ENCODE measurements at regions not wholly inside any gene's neighbourhood (a gene's known extent, or its start where the extent isn't known, plus 50 kb on each side); places are given as distances from the start of the nearest gene placed in this dataset.

GRCh38 chr4:120466429-120466828 lies 399.8 kb upstream of the MAD2L1 start:
- Histone ChIP-seq H3K4me1 (ENCODE audit: insufficient read depth, low read length) (no peaks in the 10 kb centered on the region), H3K27ac (ENCODE audit: low read depth, low read length) (no peak overlapping the region), H3K4me3 (ENCODE audit: low read depth in 1 of 2, low read length in 2 of 2) (no peak overlapping the region), H3K36me3 (ENCODE audit: insufficient read depth, low read length) (no peaks in the 10 kb centered on the region), H3K9ac (ENCODE audit: low read length) (no peak overlapping the region), H3K9me3 (ENCODE audit: low read length) (no peaks in the 10 kb centered on the region), H3K27me3 (ENCODE audit: control insufficient read depth in 1 of 2, insufficient read depth in 2 of 2, low read length in 2 of 2) (no peaks in the 10 kb centered on the region)

- H3K9ac ChIP-seq (ENCODE audit: low read length): no peak overlapping the region
- no peaks in the 10 kb centered on the region for H3K4me1 ChIP-seq (ENCODE audit: insufficient read depth, low read length)
- H3K27ac ChIP-seq (ENCODE audit: low read depth, low read length): no peak overlapping the region
- no peaks in the 10 kb centered on the region for H3K9me3 ChIP-seq (ENCODE audit: low read length)
- H3K36me3 ChIP-seq (ENCODE audit: insufficient read depth, low read length): no peaks in the 10 kb centered on the region
- H3K27me3 ChIP-seq (ENCODE audit: control insufficient read depth in 1 of 2, insufficient read depth in 2 of 2, low read length in 2 of 2): no peaks in the 10 kb centered on the region
- no peak overlapping the region for H3K4me3 ChIP-seq (ENCODE audit: low read depth in 1 of 2, low read length in 2 of 2)
Measured at GRCh38 chr4:120454788-120455187, 388.1 kb upstream of the MAD2L1 start.

- no peaks in the 10 kb centered on the region for H3K9me3 ChIP-seq (ENCODE audit: low read length)
Measured at GRCh38 chr4:120452536-120452935, 385.9 kb upstream of the MAD2L1 start.

GRCh38 chr4:120452001-120452400 lies 385.4 kb upstream of the MAD2L1 start:
- H3K36me3 ChIP-seq (ENCODE audit: insufficient read depth, low read length): no peaks in the 10 kb centered on the region
- H3K4me3 ChIP-seq (ENCODE audit: low read depth in 1 of 2, low read length in 2 of 2): no peak overlapping the region
- H3K9me3 ChIP-seq (ENCODE audit: low read length): no peaks in the 10 kb centered on the region
- H3K9ac ChIP-seq (ENCODE audit: low read length): no peak overlapping the region
- no peaks in the 10 kb centered on the region for H3K27me3 ChIP-seq (ENCODE audit: control insufficient read depth in 1 of 2, insufficient read depth in 2 of 2, low read length in 2 of 2)
- no peaks in the 10 kb centered on the region for H3K4me1 ChIP-seq (ENCODE audit: insufficient read depth, low read length)
- H3K27ac ChIP-seq (ENCODE audit: low read depth, low read length): no peak overlapping the region

More at GRCh38 chr4:120452536-120452935, 385.9 kb upstream of the MAD2L1 start:
- Histone ChIP-seq H3K27me3 (ENCODE audit: control insufficient read depth in 1 of 2, insufficient read depth in 2 of 2, low read length in 2 of 2) (no peaks in the 10 kb centered on the region), H3K27ac (ENCODE audit: low read depth, low read length) (no peak overlapping the region), H3K9ac (ENCODE audit: low read length) (no peak overlapping the region), H3K36me3 (ENCODE audit: insufficient read depth, low read length) (no peaks in the 10 kb centered on the region), H3K4me3 (ENCODE audit: low read depth in 1 of 2, low read length in 2 of 2) (no peak overlapping the region), H3K4me1 (ENCODE audit: insufficient read depth, low read length) (no peaks in the 10 kb centered on the region)

- H3K36me3 ChIP-seq (ENCODE audit: insufficient read depth, low read length): no peaks in the 10 kb centered on the region
- H3K27me3 ChIP-seq (ENCODE audit: control insufficient read depth in 1 of 2, insufficient read depth in 2 of 2, low read length in 2 of 2): no peaks in the 10 kb centered on the region
- no peaks in the 10 kb centered on the region for H3K4me1 ChIP-seq (ENCODE audit: insufficient read depth, low read length)
- H3K9ac ChIP-seq (ENCODE audit: low read length): no peak overlapping the region
- H3K4me3 ChIP-seq (ENCODE audit: low read depth in 1 of 2, low read length in 2 of 2): no peak overlapping the region
- no peak overlapping the region for H3K27ac ChIP-seq (ENCODE audit: low read depth, low read length)
- H3K9me3 ChIP-seq (ENCODE audit: low read length): no peaks in the 10 kb centered on the region
Measured at GRCh38 chr4:120447774-120448173, 381.1 kb upstream of the MAD2L1 start.

- H3K9me3 ChIP-seq (ENCODE audit: low read length): no peaks in the 10 kb centered on the region
- H3K4me3 ChIP-seq (ENCODE audit: low read depth in 1 of 2, low read length in 2 of 2): no peak overlapping the region
- H3K27me3 ChIP-seq (ENCODE audit: control insufficient read depth in 1 of 2, insufficient read depth in 2 of 2, low read length in 2 of 2): no peaks in the 10 kb centered on the region
- H3K4me1 ChIP-seq (ENCODE audit: insufficient read depth, low read length): no peaks in the 10 kb centered on the region
- no peaks in the 10 kb centered on the region for H3K36me3 ChIP-seq (ENCODE audit: insufficient read depth, low read length)
- H3K9ac ChIP-seq (ENCODE audit: low read length): no peak overlapping the region
- no peak overlapping the region for H3K27ac ChIP-seq (ENCODE audit: low read depth, low read length)
Measured at GRCh38 chr4:120446051-120446567, 379.5 kb upstream of the MAD2L1 start.

- Histone ChIP-seq H3K27ac (ENCODE audit: low read depth, low read length) (no peak overlapping the region), H3K9me3 (ENCODE audit: low read length) (no peaks in the 10 kb centered on the region), H3K4me1 (ENCODE audit: insufficient read depth, low read length) (no peaks in the 10 kb centered on the region), H3K4me3 (ENCODE audit: low read depth in 1 of 2, low read length in 2 of 2) (no peak overlapping the region), H3K9ac (ENCODE audit: low read length) (no peak overlapping the region), H3K36me3 (ENCODE audit: insufficient read depth, low read length) (no peaks in the 10 kb centered on the region), H3K27me3 (ENCODE audit: control insufficient read depth in 1 of 2, insufficient read depth in 2 of 2, low read length in 2 of 2) (no peaks in the 10 kb centered on the region)
Measured at GRCh38 chr4:120445186-120445585, 378.5 kb upstream of the MAD2L1 start.

- Histone ChIP-seq H3K4me1 (ENCODE audit: insufficient read depth, low read length) (no peaks in the 10 kb centered on the region), H3K9ac (ENCODE audit: low read length) (no peak overlapping the region), H3K27me3 (ENCODE audit: control insufficient read depth in 1 of 2, insufficient read depth in 2 of 2, low read length in 2 of 2) (no peaks in the 10 kb centered on the region), H3K9me3 (ENCODE audit: low read length) (no peaks in the 10 kb centered on the region), H3K36me3 (ENCODE audit: insufficient read depth, low read length) (no peaks in the 10 kb centered on the region), H3K27ac (ENCODE audit: low read depth, low read length) (no peak overlapping the region), H3K4me3 (ENCODE audit: low read depth in 1 of 2, low read length in 2 of 2) (no peak overlapping the region)
Measured at GRCh38 chr4:120443116-120443515, 376.5 kb upstream of the MAD2L1 start.

- no peak overlapping the region for H3K27ac ChIP-seq (ENCODE audit: low read depth, low read length)
- no peaks in the 10 kb centered on the region for H3K36me3 ChIP-seq (ENCODE audit: insufficient read depth, low read length)
- H3K9ac ChIP-seq (ENCODE audit: low read length): no peak overlapping the region
- H3K9me3 ChIP-seq (ENCODE audit: low read length): no peaks in the 10 kb centered on the region
- no peak overlapping the region for H3K4me3 ChIP-seq (ENCODE audit: low read depth in 1 of 2, low read length in 2 of 2)
- no peaks in the 10 kb centered on the region for H3K27me3 ChIP-seq (ENCODE audit: control insufficient read depth in 1 of 2, insufficient read depth in 2 of 2, low read length in 2 of 2)
- H3K4me1 ChIP-seq (ENCODE audit: insufficient read depth, low read length): no peaks in the 10 kb centered on the region
Measured at GRCh38 chr4:120440730-120441129, 374.1 kb upstream of the MAD2L1 start.

GRCh38 chr4:120435179-120435578 lies 368.5 kb upstream of the MAD2L1 start:
- no peaks in the 10 kb centered on the region for H3K27me3 ChIP-seq (ENCODE audit: control insufficient read depth in 1 of 2, insufficient read depth in 2 of 2, low read length in 2 of 2)
- no peak overlapping the region for H3K9ac ChIP-seq (ENCODE audit: low read length)
- H3K27ac ChIP-seq (ENCODE audit: low read depth, low read length): no peak overlapping the region
- H3K9me3 ChIP-seq (ENCODE audit: low read length): no peaks in the 10 kb centered on the region
- H3K4me3 ChIP-seq (ENCODE audit: low read depth in 1 of 2, low read length in 2 of 2): no peak overlapping the region
- peaks cover 7% of the 10 kb centered on the region for H3K4me1 ChIP-seq (ENCODE audit: insufficient read depth, low read length)
- no peaks in the 10 kb centered on the region for H3K36me3 ChIP-seq (ENCODE audit: insufficient read depth, low read length)

GRCh38 chr4:120434756-120435155 lies 368.1 kb upstream of the MAD2L1 start:
- H3K36me3 ChIP-seq (ENCODE audit: insufficient read depth, low read length): no peaks in the 10 kb centered on the region
- H3K4me1 ChIP-seq (ENCODE audit: insufficient read depth, low read length): peaks cover 7% of the 10 kb centered on the region
- no peak overlapping the region for H3K27ac ChIP-seq (ENCODE audit: low read depth, low read length)
- no peaks in the 10 kb centered on the region for H3K9me3 ChIP-seq (ENCODE audit: low read length)
- no peaks in the 10 kb centered on the region for H3K27me3 ChIP-seq (ENCODE audit: control insufficient read depth in 1 of 2, insufficient read depth in 2 of 2, low read length in 2 of 2)
- H3K9ac ChIP-seq (ENCODE audit: low read length): no peak overlapping the region
- H3K4me3 ChIP-seq (ENCODE audit: low read depth in 1 of 2, low read length in 2 of 2): no peak overlapping the region

- H3K9me3 ChIP-seq (ENCODE audit: low read length): no peaks in the 10 kb centered on the region
- no peak overlapping the region for H3K27ac ChIP-seq (ENCODE audit: low read depth, low read length)
Measured at GRCh38 chr4:120432301-120432860, 365.7 kb upstream of the MAD2L1 start.

More at GRCh38 chr4:120432301-120432860, 365.7 kb upstream of the MAD2L1 start:
- H3K27me3 ChIP-seq (ENCODE audit: control insufficient read depth in 1 of 2, insufficient read depth in 2 of 2, low read length in 2 of 2): no peaks in the 10 kb centered on the region
- H3K36me3 ChIP-seq (ENCODE audit: insufficient read depth, low read length): no peaks in the 10 kb centered on the region
- H3K4me1 ChIP-seq (ENCODE audit: insufficient read depth, low read length): peaks cover 7% of the 10 kb centered on the region
- no peak overlapping the region for H3K9ac ChIP-seq (ENCODE audit: low read length)
- no peak overlapping the region for H3K4me3 ChIP-seq (ENCODE audit: low read depth in 1 of 2, low read length in 2 of 2)

All from muscle layer of colon (tissue), 2 donors.